GM18498 (cell line): ENCODE measurements at regions not wholly inside any gene's neighbourhood (a gene's known extent, or its start where the extent isn't known, plus 50 kb on each side); places are given as distances from the start of the nearest gene placed in this dataset.

Experiments used
- ATAC-seq: cut with Tn5 transposase; IDR thresholded peaks from one replicate; pipeline ENCODE4 v1.9.1; 2021; ENCODE audit warnings: mild to moderate bottlenecking, moderate library complexity; ENCODE audit not compliant: unreplicated experiment

DNA sequence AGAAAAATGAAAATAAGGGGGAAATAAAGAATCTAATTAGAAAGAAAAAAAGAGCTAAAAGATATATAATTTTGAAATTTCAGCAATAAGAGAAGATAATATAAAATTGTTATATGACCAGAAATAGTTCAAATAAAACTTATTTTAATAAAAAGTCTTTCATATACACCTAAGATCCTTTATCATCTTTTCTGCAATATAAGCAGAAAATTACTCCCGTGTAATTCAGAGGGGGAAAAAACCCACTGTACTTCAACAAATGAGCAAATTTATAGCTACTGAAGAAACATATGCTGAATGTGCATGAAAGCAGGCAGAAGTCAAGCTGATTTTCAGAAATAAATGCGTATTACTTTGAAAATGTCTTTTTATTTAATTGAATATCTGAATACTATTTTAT lies 771.3 kb downstream of the FAT4 start:
- ATAC-seq = no peak

DNA sequence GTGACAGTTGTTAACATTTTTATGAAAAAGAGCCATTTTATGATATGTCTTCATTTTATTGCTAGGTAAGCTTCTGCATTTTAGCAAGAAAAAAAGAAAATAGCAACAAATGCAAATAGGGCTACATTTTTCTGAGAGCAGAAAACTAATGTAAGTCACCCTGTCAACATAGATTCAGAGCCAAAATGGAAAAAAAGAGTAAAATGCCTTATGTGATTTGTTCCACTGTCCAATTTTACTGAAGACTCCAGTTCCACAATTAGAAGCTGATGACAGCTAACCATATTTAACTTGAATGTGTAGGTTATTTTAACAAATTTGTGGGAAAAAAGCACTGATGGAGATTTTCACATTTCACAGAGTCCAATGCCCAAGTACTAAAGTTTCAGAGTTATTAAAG lies 772.3 kb downstream of the FAT4 start:
- no peak for ATAC-seq

DNA sequence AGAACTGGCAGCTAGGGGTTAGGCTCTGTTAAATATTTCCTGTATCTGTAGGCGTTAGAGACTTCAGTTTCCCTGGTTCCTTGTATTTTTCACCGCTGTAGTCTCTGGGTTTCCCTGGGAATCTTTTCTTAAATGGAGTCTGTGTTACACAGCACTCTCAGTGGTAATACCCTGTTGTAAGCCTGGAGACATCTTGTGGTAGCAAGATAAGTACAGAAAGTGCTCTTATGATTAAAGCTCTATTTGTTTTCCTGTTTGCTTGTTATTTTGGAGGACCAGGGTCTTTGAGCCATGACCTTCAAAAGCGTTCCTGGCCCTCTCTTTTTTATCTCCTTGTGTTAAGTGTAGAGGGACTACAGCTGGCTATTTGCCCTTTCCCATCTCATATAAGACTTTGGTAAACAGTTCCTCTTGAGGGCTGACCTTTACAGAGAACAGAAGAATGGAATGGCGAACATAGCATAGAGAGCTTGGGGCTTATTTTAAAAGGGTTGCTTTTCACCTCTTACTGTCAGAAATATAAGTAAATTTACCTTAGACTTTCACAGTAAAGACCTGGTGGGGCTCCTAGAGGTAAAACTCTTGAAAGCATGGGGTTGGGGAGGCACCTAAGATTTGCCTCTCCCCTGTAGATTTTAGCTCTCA lies 782.5 kb downstream of the FAT4 start:
- no peak for ATAC-seq

DNA sequence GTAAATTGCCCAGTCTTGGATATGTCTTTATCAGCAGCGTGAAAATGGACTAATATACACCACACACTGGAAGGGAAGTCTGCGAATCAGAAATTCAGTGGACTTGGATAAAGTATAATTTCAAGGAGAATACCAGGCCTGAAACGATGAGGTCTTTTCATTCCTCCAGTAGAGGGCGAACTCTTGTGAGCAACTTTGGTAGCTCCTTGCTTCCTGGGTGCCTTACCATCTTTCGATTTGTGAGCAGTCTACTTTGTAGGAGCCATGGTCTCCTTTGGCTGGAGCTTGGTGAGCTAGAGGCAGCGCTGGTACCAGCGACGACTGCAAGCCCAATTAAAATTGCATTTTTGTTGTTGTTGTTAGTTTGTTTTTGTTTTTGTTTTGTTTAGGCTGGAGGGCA lies 791.9 kb downstream of the FAT4 start:
- no peak for ATAC-seq

DNA sequence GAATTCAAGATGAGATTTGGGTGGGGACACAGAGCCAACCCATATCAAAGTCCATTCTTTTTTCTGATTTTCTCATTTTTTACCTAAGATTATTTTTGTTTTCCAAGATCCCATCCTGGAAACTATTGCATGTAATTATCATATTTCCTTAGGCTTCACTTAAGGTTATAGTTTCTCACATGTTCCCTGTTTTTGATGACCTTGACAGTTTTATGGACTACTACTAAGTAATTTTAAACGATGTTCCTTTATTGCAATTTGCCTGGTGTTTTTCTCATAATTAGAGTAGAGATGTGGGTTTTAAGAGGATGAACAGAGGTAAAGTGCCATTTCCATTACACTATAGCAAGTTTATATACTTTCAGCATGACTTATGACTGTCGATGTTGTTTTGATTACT lies 795.1 kb downstream of the FAT4 start:
- no peak for ATAC-seq

DNA sequence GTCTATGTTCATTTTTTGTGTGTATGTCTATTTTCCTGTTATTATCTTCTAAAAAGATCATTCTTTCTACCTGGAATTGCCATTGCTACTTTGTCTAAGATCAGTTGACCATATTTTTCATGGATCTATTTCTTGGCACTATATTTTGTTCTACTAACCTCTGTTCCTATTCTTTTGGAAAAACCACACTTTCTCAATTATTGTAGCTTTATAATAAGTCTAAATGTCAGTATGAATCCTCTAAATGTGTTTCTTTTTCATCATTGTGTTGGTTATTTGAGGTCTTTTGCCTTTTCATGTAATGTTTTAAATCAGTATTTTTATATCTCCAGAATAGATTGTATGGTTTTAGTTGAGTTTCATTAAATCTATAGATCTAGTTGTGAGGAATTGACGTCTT lies 798.3 kb downstream of the FAT4 start:
- no peak for ATAC-seq

DNA sequence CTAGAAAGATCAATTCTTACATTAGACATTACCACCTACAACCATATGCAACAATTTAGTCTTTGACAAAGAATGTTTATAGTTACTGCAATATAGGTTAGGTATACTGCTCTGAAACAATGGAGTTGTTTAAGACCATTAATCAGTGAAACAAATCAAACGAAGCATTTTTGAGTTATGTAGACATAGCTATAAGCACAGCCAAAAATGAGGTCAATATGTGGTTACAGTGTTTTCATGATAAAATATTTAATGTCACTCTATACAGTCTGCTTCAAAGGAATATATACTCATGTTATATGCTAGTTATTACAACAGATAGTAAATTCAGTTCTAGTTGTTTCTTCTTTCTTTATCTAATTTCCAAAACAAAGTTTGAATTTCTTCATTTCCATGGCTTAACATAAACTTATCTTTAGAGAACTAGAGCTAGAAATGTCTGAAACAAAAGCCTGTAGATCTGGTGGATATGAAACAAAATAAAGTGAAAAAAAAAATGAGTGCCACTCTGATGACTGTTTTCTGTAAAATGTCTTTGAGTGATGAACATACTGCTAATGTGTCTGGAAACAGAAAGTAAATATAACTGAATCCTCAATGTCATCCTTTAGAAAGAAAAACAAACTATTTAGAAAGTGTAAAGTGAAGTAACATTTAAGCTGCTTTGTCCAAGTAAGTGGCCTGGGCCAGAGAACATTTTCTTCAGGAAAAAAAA lies 809.0 kb downstream of the FAT4 start:
- ATAC-seq = no peak

DNA sequence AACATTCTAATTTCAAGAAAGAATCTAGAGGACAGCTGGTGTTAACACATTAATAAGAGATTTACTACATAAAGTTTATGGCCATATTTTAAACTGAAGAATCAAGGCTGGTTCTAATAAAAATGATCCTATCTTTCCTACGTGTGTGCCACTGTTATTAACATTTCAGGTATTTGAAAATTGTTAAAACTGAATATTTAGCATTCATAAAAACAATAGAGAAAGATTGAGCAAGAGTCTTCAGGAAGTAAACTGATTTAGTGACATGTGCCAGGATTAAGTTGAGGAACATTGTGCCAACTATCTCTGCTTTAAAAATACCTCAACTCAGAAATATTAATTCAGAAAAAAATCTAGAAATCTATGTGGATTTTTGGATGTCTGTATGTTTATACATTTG lies 810.1 kb downstream of the FAT4 start:
- ATAC-seq = no peak

DNA sequence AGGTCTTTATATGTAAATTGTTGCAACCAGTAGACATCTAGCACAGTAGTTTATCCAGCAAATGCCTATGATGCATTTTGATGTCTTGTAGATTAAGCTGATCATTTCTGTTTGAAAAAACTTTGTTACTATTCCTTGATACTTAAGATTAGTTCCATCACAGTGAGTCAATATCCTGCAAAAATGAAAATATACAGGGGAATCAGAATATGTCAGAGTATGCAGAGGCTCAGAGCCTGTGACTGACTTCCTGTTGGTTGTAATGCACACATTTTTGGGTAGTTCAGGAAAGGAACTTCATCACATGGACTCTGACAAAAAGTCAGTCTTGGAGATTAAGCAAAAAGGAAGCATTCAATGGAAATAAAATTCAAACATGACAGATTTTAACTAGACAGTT lies 815.5 kb downstream of the FAT4 start:
- ATAC-seq = no peak

DNA sequence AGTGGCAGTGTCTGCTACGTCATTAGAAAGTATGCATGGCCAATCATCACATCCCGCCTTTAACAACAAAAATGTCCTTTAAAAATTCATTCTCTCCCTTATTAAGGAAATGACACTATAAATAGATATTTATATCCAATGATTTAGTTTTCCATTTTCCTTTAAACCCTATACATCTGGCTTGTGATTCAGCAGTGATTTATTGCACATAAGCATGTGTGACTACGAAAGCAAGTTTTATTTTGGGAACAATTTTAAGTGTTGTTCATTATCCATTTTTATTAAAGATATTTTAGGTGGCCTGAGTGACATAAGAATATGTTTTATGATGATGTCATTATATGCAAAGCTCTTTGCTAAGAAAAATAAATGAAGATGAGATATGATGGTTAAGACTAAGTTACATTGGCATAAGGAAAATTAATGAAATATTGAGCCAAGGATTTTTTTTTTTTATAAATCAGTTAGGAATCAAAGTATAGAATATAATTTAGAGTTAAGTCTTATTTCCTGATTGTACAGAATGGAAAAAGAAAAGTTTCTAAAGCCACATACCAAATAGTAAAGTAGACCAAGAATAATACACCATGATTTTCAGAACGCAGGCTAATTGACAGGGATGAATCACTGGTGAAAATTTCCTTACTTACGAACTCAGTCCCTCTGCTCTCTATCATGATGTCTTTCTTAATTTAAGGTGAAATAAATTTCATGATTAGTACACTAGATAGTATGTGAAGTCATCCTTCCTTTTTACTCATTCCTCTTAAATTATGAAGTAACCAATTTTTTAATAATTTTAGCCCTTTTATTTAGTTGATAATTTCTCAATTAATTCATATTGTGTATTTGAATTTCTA lies 822.4 kb downstream of the FAT4 start:
- no peak for ATAC-seq

DNA sequence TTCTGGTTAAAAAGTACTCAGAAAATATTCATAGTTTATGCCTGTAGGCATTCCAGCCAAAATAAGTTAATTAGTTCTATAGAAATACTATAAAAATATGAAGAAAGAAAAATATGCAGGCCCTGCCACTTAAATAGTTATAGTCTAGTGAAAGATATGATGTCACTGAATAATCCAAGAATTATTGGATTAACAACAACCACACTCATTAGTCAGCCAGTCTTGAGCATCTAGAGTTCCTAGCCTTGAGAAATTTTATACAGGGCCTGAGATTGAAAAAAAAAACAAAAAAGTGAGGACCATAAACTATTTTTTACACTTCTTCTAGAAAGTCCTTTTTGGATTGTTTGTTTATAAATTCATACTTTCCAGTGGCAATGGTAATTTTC lies 823.0 kb downstream of the FAT4 start:
- no peak for ATAC-seq

DNA sequence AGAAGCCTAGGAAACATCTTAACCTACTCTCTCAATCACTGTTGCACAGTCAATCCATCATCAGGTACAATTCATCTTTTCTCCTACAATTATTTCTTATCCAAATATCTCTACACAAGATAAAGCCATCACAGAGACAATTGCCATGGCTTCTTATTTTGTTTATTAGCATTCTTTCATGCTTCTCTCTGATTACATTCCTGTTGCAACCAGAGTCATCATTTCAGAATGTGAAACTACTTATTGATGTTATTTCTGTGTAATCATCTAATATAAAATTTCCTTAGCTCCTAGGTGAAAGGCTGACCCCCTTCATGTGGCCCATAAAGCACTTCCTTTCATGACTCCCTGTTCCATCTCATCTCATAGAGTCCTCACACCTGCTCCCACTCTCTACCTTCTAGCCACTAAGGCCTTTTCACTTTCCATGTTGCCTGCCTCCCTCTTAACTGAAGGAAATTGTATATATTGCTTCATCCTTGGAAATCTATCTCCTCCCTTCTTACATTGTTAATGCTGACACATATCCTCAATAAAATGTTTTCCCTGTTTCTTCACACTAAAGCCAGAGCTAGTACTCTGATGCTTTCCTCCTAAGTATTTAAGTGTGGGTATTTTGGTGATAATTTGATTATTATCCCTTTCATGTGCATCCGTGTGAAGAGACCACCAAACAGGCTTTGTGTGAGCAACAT lies 829.9 kb downstream of the FAT4 start:
- no peak for ATAC-seq

DNA sequence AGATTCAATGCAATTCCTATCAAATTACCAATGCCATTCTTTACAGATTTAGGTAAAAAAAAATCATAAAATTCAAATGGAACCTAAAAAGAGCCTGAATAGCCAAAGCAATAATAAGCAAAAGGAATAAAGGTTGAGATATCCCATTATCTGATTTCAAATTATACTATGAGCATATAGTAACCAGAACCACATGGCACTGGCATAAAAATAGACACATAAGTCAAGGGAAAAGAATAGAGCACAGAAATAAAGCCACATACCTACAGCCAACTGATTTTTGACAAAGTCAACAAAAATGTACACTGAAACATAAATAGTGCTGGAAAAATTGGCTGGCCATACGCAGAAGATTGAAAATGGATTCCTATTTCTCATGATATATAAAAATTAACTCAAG lies 853.7 kb downstream of the FAT4 start:
- ATAC-seq = no peak

DNA sequence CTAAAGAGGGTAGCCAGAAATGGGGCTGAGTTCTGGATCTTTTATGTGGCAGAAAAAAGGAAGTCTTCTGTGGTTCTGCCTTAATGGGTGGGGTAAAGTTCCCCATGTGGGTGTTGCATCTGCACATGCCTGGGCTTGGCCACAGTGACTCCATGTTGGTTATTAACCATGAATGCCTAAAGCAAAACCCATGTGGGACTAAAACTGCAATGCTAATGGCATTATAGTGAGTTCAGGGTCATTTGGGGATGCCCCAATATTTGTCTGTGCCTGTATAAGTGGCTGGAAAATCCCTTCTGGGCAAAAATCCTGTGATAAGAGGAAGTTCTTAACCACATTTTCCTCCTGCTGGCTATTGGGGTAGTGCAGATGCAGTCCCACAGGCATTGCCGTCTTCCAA lies 857.4 kb downstream of the FAT4 start:
- no peak for ATAC-seq

DNA sequence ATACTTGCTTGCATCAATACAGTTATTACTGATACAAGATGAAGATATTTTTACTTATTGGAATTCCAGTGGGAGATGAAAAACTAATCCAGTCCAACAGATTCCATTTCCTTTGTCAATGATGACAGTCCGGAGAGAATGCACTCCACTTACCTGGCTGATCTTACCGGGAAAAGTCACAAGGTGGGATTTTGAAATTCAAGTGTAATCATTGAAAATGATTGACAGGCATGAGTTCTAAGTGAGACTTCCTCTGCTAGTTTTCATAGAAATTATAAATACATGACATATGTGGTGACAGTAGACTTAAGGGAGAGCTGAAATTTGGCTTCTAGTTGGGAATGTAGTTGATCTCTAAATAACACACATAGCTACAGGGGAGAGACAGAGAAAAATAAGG lies 859.9 kb downstream of the FAT4 start:
- no peak for ATAC-seq

DNA sequence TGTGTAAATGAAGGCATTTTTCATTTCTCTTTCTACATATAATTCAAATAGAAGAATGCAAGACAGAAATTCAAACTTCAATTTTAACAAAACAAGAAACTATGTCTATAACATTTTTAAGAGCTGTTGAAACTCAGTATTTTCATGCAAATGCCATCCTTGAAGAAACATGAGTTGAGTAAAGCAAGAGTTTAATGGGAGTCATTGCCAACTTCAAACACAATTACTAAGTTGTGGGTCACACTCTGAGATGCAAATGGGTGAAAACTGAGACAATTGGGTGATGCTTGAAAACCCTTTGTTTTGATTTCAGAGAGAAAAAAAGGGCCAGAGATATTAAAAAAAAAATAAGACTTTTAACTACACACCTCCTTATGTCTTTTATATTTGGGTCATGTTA lies 865.9 kb downstream of the FAT4 start:
- no peak for ATAC-seq

DNA sequence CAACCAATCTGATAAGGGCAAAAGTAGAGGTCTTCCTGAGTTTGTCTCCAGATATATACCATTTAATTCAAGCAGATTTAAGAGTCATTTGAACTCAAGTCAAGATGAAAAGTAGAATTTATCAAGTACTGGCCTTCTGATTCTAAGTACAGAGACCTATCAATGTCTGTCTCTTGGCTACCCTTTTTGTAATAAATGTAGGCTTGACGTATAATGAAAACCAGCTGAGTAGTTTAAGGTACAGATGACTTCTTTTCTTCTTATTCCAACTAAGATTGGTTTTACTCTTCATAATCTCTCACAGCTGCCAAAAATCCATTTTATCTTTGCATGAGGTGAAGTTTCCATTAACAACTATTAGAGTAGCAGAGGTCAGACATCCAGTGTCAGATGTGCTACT lies 867.6 kb downstream of the FAT4 start:
- no peak for ATAC-seq

DNA sequence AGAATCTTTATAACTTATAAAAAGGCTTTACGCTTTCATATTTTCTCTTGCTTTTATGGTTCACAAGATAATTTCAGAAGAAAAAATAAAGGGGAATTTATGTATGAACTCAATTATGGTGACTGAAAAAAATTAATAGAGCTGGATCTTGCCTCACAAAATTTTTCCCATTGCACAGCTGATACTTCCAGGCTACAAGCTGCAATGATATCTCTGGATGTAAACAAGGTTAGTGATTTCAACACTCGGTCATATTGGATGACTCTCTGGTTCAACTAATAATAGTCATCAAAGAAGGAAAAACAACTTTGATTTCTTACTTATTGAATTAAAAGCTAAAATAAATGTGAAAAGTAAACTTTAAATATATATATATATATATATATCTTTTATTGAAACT lies 868.0 kb downstream of the FAT4 start:
- no peak for ATAC-seq

DNA sequence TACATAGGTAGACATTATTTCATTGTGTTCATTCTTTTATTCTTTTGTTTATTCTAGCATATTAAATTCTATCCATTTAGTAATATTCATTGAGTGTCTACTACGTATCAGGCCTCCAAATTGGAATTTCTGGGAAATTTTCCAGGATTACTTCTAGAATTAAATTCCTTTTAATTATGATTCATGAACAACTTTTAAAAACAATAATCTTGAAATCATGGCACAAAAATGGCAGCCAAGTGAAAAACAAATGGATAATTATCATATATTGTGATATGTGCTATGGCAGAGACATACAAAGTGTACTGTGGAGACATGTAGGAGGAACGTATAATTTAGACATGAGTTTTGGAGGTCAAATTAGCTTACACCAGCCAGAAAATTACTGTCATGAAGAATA lies 868.5 kb downstream of the FAT4 start:
- no peak for ATAC-seq

DNA sequence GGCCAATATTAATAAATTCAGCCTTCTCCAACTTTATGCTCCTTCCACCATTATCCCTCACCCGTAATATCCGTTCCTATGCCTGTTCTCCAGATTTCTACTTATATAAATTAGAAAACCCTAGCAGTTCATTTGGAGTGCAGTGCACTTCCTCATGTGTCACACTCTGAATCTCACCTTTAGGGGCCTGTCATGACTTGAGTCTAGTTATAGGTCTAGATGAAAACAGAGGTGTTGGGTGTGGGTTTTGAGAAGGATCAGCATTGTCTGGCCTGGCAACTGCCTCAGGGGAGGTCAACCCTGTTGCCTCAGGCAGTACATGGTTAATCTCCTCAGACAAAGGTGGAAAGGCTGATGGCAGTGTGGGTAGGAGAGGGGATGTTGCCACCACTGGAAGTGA lies 876.8 kb downstream of the FAT4 start:
- no peak for ATAC-seq

DNA sequence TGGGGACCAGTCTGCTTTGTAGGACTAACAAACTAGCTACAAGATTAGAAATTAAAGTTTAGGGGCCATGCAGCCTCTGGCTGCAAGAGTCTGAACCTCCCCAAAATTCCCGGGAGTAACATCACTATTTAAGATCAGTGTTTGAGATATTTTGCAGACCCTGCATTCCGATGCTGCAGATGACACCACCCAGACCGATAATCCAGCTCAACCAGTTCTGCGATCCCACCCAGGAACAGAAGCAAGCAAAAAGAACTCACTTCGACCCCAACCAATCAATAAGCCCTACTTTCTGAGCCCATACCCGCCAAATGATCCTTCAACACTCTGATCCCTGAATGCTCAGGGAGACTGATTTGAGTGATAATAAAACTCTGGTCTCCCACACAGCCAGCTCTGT lies 877.8 kb downstream of the FAT4 start:
- no peak for ATAC-seq
